Gastrocnemius medialis (tissue), 4 donors: ENCODE measurements at regions not wholly inside any gene's neighbourhood (a gene's known extent, or its start where the extent isn't known, plus 50 kb on each side); places are given as distances from the start of the nearest gene placed in this dataset.

Source experiments
- ATAC-seq, 2 donors: fragments of 150-250 bp; one replicate each; pipeline ENCODE4 v1.9.1; 2016
- DNase-seq, 2 donors: peaks; one replicate each; pipeline ENCODE4 v3.0.0-alpha.2; 2019
- H3K27ac ChIP-seq, 4 donors: fragments of 200-600 bp; sonication (generic); 1 replicate in 1 of 4; 2 replicates in 3 of 4; pipeline ENCODE4 v1.5.1; 2016 to 2018; ENCODE audit warnings: mild to moderate bottlenecking in 2 of 4, moderate library complexity in 1 of 4
- H3K27me3 ChIP-seq, 3 donors: fragments of 200-600 bp; sonication (generic) in 2 of 3; 1 replicate in 1 of 3; 2 replicates in 2 of 3; pipeline versions ENCODE4 v1.5.1 to v1.6.0; 2016 to 2019; ENCODE audit warnings: mild to moderate bottlenecking in 1 of 3, moderate library complexity in 1 of 3
- H3K36me3 ChIP-seq, 2 donors: fragments of 200-600 bp; sonication (generic) in 1 of 2; one replicate each; pipeline ENCODE4 v1.5.1; 2017 to 2018
- H3K4me1 ChIP-seq, 2 donors: fragments of 200-600 bp; sonication (generic) in 1 of 2; one replicate each; pipeline ENCODE4 v1.5.1; 2016 to 2017; ENCODE audit warnings: mild to moderate bottlenecking in 2 of 2
- H3K4me3 ChIP-seq, 4 donors: fragments of 200-600 bp; sonication (generic) in 3 of 4; 1 replicate in 1 of 4; 2 replicates in 3 of 4; pipeline ENCODE4 v1.5.1; 2016 to 2019; ENCODE audit warnings: mild to moderate bottlenecking in 2 of 4
- H3K9me3 ChIP-seq, 3 donors: fragments of 200-600 bp; sonication (generic) in 2 of 3; 1 replicate in 1 of 3; 2 replicates in 2 of 3; pipeline ENCODE4 v1.5.1; 2016 to 2019
- CTCF ChIP-seq, 5 experiments: fragments of 450-650 bp in 3 of 5; fragments of 200-600 bp in 2 of 5; sonication (generic) in 2 of 5; IDR thresholded peaks in 4 of 5; conservative IDR thresholded peaks in 1 of 5; 1 replicate in 4 of 5; 2 replicates in 1 of 5; pipeline ENCODE4 v1.5.1; 2016 to 2019; ENCODE audit warnings: antibody characterized with exemption in 5 of 5, mild to moderate bottlenecking in 3 of 5, moderate library complexity in 3 of 5
- POLR2A ChIP-seq, 2 donors: fragments of 450-650 bp; IDR thresholded peaks; one replicate each; pipeline ENCODE4 v1.6.1; 2017; ENCODE audit warnings: antibody characterized with exemption in 2 of 2, mild to moderate bottlenecking in 2 of 2, moderate library complexity in 2 of 2
- in situ Hi-C, 4 donors: fragments of 200-750 bp; cut with MboI; loops; one replicate each; pipeline versions ENCODE4 v1.15.0 to v1.8.0; 2017; ENCODE audit warnings: low sequenced_read_pairs in 4 of 4
- intact Hi-C: fragments of 100-400 bp; cut with DNase I; formaldehyde crosslinking; loops from one replicate; pipeline ENCODE4 v1.15.1; 2023; ENCODE audit warnings: low total_unique reads

DNA sequence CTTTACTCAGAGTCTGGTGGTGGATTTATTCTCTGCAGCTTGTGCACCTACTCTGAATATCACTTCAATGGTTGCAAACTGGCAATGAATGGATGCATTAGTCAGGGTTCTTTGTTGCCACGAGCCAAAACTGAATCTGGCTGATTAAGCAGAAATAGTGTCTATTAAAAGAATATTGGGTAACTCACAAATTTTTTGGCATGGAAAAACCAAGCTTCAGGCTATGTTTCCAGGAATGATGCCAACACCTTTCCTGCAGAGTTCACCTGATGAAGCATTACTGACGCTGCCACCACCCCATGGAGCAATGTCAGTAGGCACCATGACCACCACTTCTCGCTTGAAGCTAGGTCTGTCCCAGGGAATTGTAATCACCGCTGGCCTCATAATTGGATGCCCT, 597.8 kb upstream of the SLC10A2 start:
- Histone ChIP-seq H3K9me3 (no peaks in the 10 kb centered on the region), H3K27me3 (no peaks in the 10 kb centered on the region), H3K4me1 (no peaks in the 10 kb centered on the region), H3K36me3 (no peaks in the 10 kb centered on the region), H3K4me3 (no peak overlapping the region), H3K27ac (no peak overlapping the region)
- DNase-seq (no peak), ATAC-seq (no peak)
- intact Hi-C loops (no loop called here), in situ Hi-C loops (no loop called here)
- TF ChIP-seq CTCF (IDR thresholded peaks at IDR 0.05 in 4 of 5, conservative IDR thresholded peaks at IDR 0.05 in 1 of 5): no peak
- TF ChIP-seq POLR2A (IDR thresholded peaks at IDR 0.05): no peak

GRCh38 chr13:103656311-103656710, 590.1 kb upstream of the SLC10A2 start:
- in situ Hi-C loops (no loop called here), intact Hi-C loops (no loop called here)
- no peaks in the 10 kb centered on the region for H3K4me1 ChIP-seq
- no peak for ATAC-seq
- H3K4me3 ChIP-seq: no peak overlapping the region
- DNase-seq: no peak
- H3K36me3 ChIP-seq: no peaks in the 10 kb centered on the region
- no peaks in the 10 kb centered on the region for H3K9me3 ChIP-seq
- no peak overlapping the region for H3K27ac ChIP-seq
- no peaks in the 10 kb centered on the region for H3K27me3 ChIP-seq
- TF ChIP-seq CTCF (IDR thresholded peaks at IDR 0.05 in 4 of 5, conservative IDR thresholded peaks at IDR 0.05 in 1 of 5) (no peak), POLR2A (IDR thresholded peaks at IDR 0.05) (no peak)

- intact Hi-C loops (no loop called here), in situ Hi-C loops (no loop called here)
- H3K4me3 ChIP-seq: no peak overlapping the region
- H3K36me3 ChIP-seq: no peaks in the 10 kb centered on the region
- no peaks in the 10 kb centered on the region for H3K4me1 ChIP-seq
- TF ChIP-seq POLR2A (IDR thresholded peaks at IDR 0.05): no peak
- TF ChIP-seq CTCF (IDR thresholded peaks at IDR 0.05 in 4 of 5, conservative IDR thresholded peaks at IDR 0.05 in 1 of 5): no peak
- H3K27me3 ChIP-seq: no peaks in the 10 kb centered on the region
- no peak overlapping the region for H3K27ac ChIP-seq
- DNase-seq (no peak), ATAC-seq (no peak)
- H3K9me3 ChIP-seq: no peaks in the 10 kb centered on the region
Measured at GRCh38 chr13:103640606-103641005, 574.4 kb upstream of the SLC10A2 start.

DNA sequence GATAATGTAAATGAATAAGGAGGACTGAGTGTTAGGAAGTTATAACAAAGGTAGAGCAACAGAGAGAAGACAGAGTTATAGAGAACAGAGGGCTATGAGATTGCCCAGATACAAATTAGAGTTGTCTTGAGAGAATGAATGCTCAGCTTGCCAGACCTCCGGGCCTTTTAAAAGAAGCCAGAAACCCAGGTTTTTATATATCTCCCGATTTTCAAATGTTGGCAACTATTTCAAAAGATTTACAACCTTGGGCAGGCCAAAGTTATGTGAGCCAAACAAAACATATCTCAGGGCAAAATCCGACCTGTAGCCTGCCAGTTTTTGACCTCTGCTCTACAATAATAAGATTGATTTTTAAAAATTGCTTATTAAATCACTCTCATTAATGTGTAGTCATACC, 573.1 kb upstream of the SLC10A2 start:
- in situ Hi-C loops: no loop called here
- no peak for ATAC-seq
- no peaks in the 10 kb centered on the region for H3K9me3 ChIP-seq

More for the DNA sequence above, 573.1 kb upstream of the SLC10A2 start:
- Histone ChIP-seq H3K4me1 (no peaks in the 10 kb centered on the region), H3K36me3 (no peaks in the 10 kb centered on the region), H3K27ac (no peak overlapping the region), H3K27me3 (no peaks in the 10 kb centered on the region), H3K4me3 (no peak overlapping the region)
- TF ChIP-seq CTCF (IDR thresholded peaks at IDR 0.05 in 4 of 5, conservative IDR thresholded peaks at IDR 0.05 in 1 of 5) (no peak), POLR2A (IDR thresholded peaks at IDR 0.05) (no peak)
- DNase-seq: no peak
- intact Hi-C loops: no loop called here
